Stimulated activated naive B cell treated with anti-CD40 and anti-IgM and Interleukin-4, amounts not matched to agents 10 μg/mL and 1 μg/mL and 100 μg/mL, for 72 hours (primary cell): ENCODE measurements at regions not wholly inside any gene's neighbourhood (a gene's known extent, or its start where the extent isn't known, plus 50 kb on each side); places are given as distances from the start of the nearest gene placed in this dataset.
"Not testable (repeated sequence)": the region's sequence is repeated elsewhere in the genome, so short reads cannot be mapped to it uniquely, and the experiment has no call there.

Source experiments
- ATAC-seq, 2 donors: fragments of 150-1000 bp; cut with Tn5 transposase; replicated peaks; 2 replicates each; pipeline ENCODE4 v1.10.0; 2021; ENCODE audit warnings: moderate library complexity in 1 of 2
- DNase-seq: peaks from one replicate; pipeline ENCODE4 v3.0.0; 2021
- H3K27ac Mint-ChIP-seq: one replicate; pipeline ENCODE4 v1.8.0; 2022; ENCODE audit warnings: mild to moderate bottlenecking, mixed read lengths
- H3K27me3 Mint-ChIP-seq, 2 donors: one replicate each; pipeline ENCODE4 v1.8.0; 2022; ENCODE audit warnings: mixed read lengths in 2 of 2
- H3K36me3 Mint-ChIP-seq, 2 donors: one replicate each; pipeline ENCODE4 v1.8.0; 2022; ENCODE audit warnings: mixed read lengths in 2 of 2, mild to moderate bottlenecking in 1 of 2
- H3K4me1 Mint-ChIP-seq, 2 donors: one replicate each; pipeline ENCODE4 v1.8.0; 2022; ENCODE audit warnings: mixed read lengths in 2 of 2, mild to moderate bottlenecking in 1 of 2
- H3K4me3 Mint-ChIP-seq, 2 donors: one replicate each; pipeline ENCODE4 v1.8.0; 2022; ENCODE audit warnings: mild to moderate bottlenecking in 2 of 2, mixed read lengths in 2 of 2, moderate library complexity in 1 of 2
- H3K9me3 Mint-ChIP-seq, 2 donors: one replicate each; pipeline ENCODE4 v1.8.0; 2022; ENCODE audit warnings: mixed read lengths in 2 of 2, mild to moderate bottlenecking in 1 of 2

- H3K4me3 Mint-ChIP-seq = no peak overlapping the region
- ATAC-seq (no peak), DNase-seq (no peak)
- H3K27ac Mint-ChIP-seq = no peak overlapping the region
- peaks cover 0 to 5% of the 10 kb centered on the region in 2 donors for H3K4me1 Mint-ChIP-seq
- no peaks in the 10 kb centered on the region for H3K9me3 Mint-ChIP-seq
- H3K27me3 Mint-ChIP-seq = no peaks in the 10 kb centered on the region
- no peaks in the 10 kb centered on the region for H3K36me3 Mint-ChIP-seq
Measured at GRCh38 chr5:82738681-82739269, 338.4 kb downstream of the TMEM167A start.

- Mint-ChIP-seq H3K36me3 (no peaks in the 10 kb centered on the region), H3K4me1 (peaks cover 0 to 10% of the 10 kb centered on the region in 2 donors), H3K4me3 (no peak overlapping the region), H3K27ac (no peak overlapping the region), H3K27me3 (no peaks in the 10 kb centered on the region), H3K9me3 (peaks cover 5 to 11% of the 10 kb centered on the region in 2 donors)
- DNase-seq (no peak), ATAC-seq (no peak)
Measured at GRCh38 chr5:82735160-82735789, 341.9 kb downstream of the TMEM167A start.

GRCh38 chr5:82734347-82734746 is 342.8 kb downstream of the TMEM167A start:
- no peaks in the 10 kb centered on the region for H3K36me3 Mint-ChIP-seq
- H3K27me3 Mint-ChIP-seq = no peaks in the 10 kb centered on the region
- H3K4me1 Mint-ChIP-seq = peaks cover 0 to 10% of the 10 kb centered on the region in 2 donors
- ATAC-seq (no peak), DNase-seq (no peak)
- no peak overlapping the region for H3K27ac Mint-ChIP-seq
- peaks cover 5 to 11% of the 10 kb centered on the region in 2 donors for H3K9me3 Mint-ChIP-seq
- H3K4me3 Mint-ChIP-seq = no peak overlapping the region

- peaks cover 8 to 11% of the 10 kb centered on the region in 2 donors for H3K9me3 Mint-ChIP-seq
- no peaks in the 10 kb centered on the region for H3K27me3 Mint-ChIP-seq
- H3K4me1 Mint-ChIP-seq = peaks cover 0 to 10% of the 10 kb centered on the region in 2 donors
- H3K36me3 Mint-ChIP-seq = no peaks in the 10 kb centered on the region
- no peak overlapping the region for H3K27ac Mint-ChIP-seq
- no peak for ATAC-seq
- no peak for DNase-seq
- no peak overlapping the region for H3K4me3 Mint-ChIP-seq
Measured at GRCh38 chr5:82730913-82731312, 346.3 kb downstream of the TMEM167A start.

- Mint-ChIP-seq H3K9me3 (peaks cover 8 to 12% of the 10 kb centered on the region in 2 donors), H3K36me3 (no peaks in the 10 kb centered on the region), H3K27me3 (no peaks in the 10 kb centered on the region), H3K4me1 (peaks cover 0 to 6% of the 10 kb centered on the region in 2 donors), H3K27ac (no peak overlapping the region), H3K4me3 (no peak overlapping the region)
- no peak for ATAC-seq
- DNase-seq = no peak
Measured at GRCh38 chr5:82728926-82729702, 348.1 kb downstream of the TMEM167A start.

- Mint-ChIP-seq H3K4me1 (no peaks in the 10 kb centered on the region), H3K27ac (no peak overlapping the region), H3K27me3 (no peaks in the 10 kb centered on the region), H3K4me3 (no peak overlapping the region), H3K9me3 (peaks cover 1 to 3% of the 10 kb centered on the region in 2 donors), H3K36me3 (no peaks in the 10 kb centered on the region)
- no peak for DNase-seq
- no peak for ATAC-seq
Measured at GRCh38 chr5:82723168-82723567, 354.0 kb downstream of the TMEM167A start.

GRCh38 chr5:82721087-82721410 is 356.1 kb downstream of the TMEM167A start:
- H3K4me1 Mint-ChIP-seq = no peaks in the 10 kb centered on the region
- no peaks in the 10 kb centered on the region for H3K27me3 Mint-ChIP-seq
- H3K9me3 Mint-ChIP-seq = peaks cover 0 to 1% of the 10 kb centered on the region in 2 donors
- H3K4me3 Mint-ChIP-seq = no peak overlapping the region
- no peaks in the 10 kb centered on the region for H3K36me3 Mint-ChIP-seq
- ATAC-seq (no peak), DNase-seq (no peak)
- no peak overlapping the region for H3K27ac Mint-ChIP-seq

GRCh38 chr5:82720213-82721086 is 356.7 kb downstream of the TMEM167A start:
- H3K4me3 Mint-ChIP-seq = no peak overlapping the region
- peaks cover 0 to 1% of the 10 kb centered on the region in 2 donors for H3K9me3 Mint-ChIP-seq
- no peaks in the 10 kb centered on the region for H3K4me1 Mint-ChIP-seq
- DNase-seq (no peak), ATAC-seq (no peak)
- no peak overlapping the region for H3K27ac Mint-ChIP-seq
- no peaks in the 10 kb centered on the region for H3K27me3 Mint-ChIP-seq
- no peaks in the 10 kb centered on the region for H3K36me3 Mint-ChIP-seq

- DNase-seq = no peak
- no peaks in the 10 kb centered on the region for H3K9me3 Mint-ChIP-seq
- H3K36me3 Mint-ChIP-seq = no peaks in the 10 kb centered on the region
- ATAC-seq = peak; percentile 60 to 67
- H3K27me3 Mint-ChIP-seq = no peaks in the 10 kb centered on the region
- H3K27ac Mint-ChIP-seq = no peak overlapping the region
- no peaks in the 10 kb centered on the region for H3K4me1 Mint-ChIP-seq
- H3K4me3 Mint-ChIP-seq = no peak overlapping the region
Measured at GRCh38 chr5:82719368-82719767, 357.8 kb downstream of the TMEM167A start.

GRCh38 chr5:82717738-82718137 is 359.5 kb downstream of the TMEM167A start:
- no peaks in the 10 kb centered on the region for H3K4me1 Mint-ChIP-seq
- H3K27ac Mint-ChIP-seq = no peak overlapping the region
- ATAC-seq (no peak), DNase-seq (no peak)
- H3K36me3 Mint-ChIP-seq = no peaks in the 10 kb centered on the region
- peaks cover 0 to 1% of the 10 kb centered on the region in 2 donors for H3K9me3 Mint-ChIP-seq
- no peaks in the 10 kb centered on the region for H3K27me3 Mint-ChIP-seq
- H3K4me3 Mint-ChIP-seq = no peak overlapping the region

GRCh38 chr5:82714732-82715131 is 362.5 kb downstream of the TMEM167A start:
- not testable (repeated sequence) for H3K4me1 Mint-ChIP-seq, ATAC-seq, DNase-seq, H3K27ac Mint-ChIP-seq, H3K27me3 Mint-ChIP-seq, H3K4me3 Mint-ChIP-seq, H3K36me3 Mint-ChIP-seq, H3K9me3 Mint-ChIP-seq

- H3K27me3 Mint-ChIP-seq = no peaks in the 10 kb centered on the region
- no peaks in the 10 kb centered on the region for H3K36me3 Mint-ChIP-seq
- DNase-seq = no peak
- ATAC-seq = no peak
- H3K4me1 Mint-ChIP-seq = no peaks in the 10 kb centered on the region
- H3K9me3 Mint-ChIP-seq = peaks cover 0 to 1% of the 10 kb centered on the region in 2 donors
- no peak overlapping the region for H3K27ac Mint-ChIP-seq
- no peak overlapping the region for H3K4me3 Mint-ChIP-seq
Measured at GRCh38 chr5:82713811-82714210, 363.4 kb downstream of the TMEM167A start.

- H3K36me3 Mint-ChIP-seq = no peaks in the 10 kb centered on the region
- DNase-seq = no peak
- H3K27me3 Mint-ChIP-seq = peaks cover 0 to 3% of the 10 kb centered on the region in 2 donors
Measured at GRCh38 chr5:82707741-82708140, 369.5 kb downstream of the TMEM167A start.

GRCh38 chr5:82704381-82704780 is 372.8 kb downstream of the TMEM167A start:
- Mint-ChIP-seq H3K36me3 (no peaks in the 10 kb centered on the region), H3K9me3 (peaks cover 0 to 3% of the 10 kb centered on the region in 2 donors), H3K27me3 (peaks cover 0 to 3% of the 10 kb centered on the region in 2 donors), H3K4me1 (no peaks in the 10 kb centered on the region), H3K4me3 (no peak overlapping the region), H3K27ac (no peak overlapping the region)
- ATAC-seq = no peak
- no peak for DNase-seq

More at GRCh38 chr5:82707741-82708140, 369.5 kb downstream of the TMEM167A start:
- peaks cover 0 to 3% of the 10 kb centered on the region in 2 donors for H3K9me3 Mint-ChIP-seq
- no peak for ATAC-seq
- H3K27ac Mint-ChIP-seq = no peak overlapping the region
- H3K4me3 Mint-ChIP-seq = no peak overlapping the region
- no peaks in the 10 kb centered on the region for H3K4me1 Mint-ChIP-seq
